Epithelial cell of esophagus (primary cell): ENCODE measurements at regions not wholly inside any gene's neighbourhood (a gene's known extent, or its start where the extent isn't known, plus 50 kb on each side); places are given as distances from the start of the nearest gene placed in this dataset.
A peak's percentile ranks its signal among the peaks of the same experiment; 100 is the strongest.

Source experiments
- DNase-seq: peaks from one replicate; pipeline ENCODE4 v3.0.0; 2010; ENCODE audit warnings: low read depth
- H3K4me3 ChIP-seq: 2 replicates; pipeline ENCODE4 v1.5.1; 2011; ENCODE audit warnings: mild to moderate bottlenecking, low read length, control low read depth
- TF ChIP-seq, protein P1 (sequence below): IDR thresholded peaks from 2 replicates; pipeline ENCODE4 v1.5.1; 2011; ENCODE audit warnings: low read depth, mild to moderate bottlenecking, low read length, control low read depth, inconsistent platforms; ENCODE audit not compliant: insufficient read depth; ENCODE audit errors: missing control alignments

DNA sequence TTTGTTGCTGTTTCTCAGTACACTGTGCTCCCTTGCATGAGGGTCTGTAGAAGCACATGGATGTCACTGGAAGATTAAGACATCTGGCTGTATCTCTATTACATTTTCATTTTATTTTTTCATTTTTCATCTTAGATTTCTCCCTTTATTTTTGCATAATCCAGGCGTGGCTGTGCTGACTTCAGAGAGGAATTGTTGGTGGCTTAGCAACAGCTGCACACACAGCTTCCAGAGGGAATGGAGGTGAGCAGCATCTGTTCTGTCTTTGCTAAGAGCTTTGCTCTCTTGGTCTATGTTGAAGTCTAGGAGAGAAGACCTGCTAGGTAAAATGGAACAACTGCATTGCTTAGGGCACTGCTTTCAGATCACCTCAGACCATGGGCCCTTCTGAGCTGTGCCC is 254.4 kb upstream of the SP4 start:
- TF ChIP-seq, protein P1, sequence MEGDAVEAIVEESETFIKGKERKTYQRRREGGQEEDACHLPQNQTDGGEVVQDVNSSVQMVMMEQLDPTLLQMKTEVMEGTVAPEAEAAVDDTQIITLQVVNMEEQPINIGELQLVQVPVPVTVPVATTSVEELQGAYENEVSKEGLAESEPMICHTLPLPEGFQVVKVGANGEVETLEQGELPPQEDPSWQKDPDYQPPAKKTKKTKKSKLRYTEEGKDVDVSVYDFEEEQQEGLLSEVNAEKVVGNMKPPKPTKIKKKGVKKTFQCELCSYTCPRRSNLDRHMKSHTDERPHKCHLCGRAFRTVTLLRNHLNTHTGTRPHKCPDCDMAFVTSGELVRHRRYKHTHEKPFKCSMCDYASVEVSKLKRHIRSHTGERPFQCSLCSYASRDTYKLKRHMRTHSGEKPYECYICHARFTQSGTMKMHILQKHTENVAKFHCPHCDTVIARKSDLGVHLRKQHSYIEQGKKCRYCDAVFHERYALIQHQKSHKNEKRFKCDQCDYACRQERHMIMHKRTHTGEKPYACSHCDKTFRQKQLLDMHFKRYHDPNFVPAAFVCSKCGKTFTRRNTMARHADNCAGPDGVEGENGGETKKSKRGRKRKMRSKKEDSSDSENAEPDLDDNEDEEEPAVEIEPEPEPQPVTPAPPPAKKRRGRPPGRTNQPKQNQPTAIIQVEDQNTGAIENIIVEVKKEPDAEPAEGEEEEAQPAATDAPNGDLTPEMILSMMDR: no peak
- no peak for DNase-seq
- no peak overlapping the region for H3K4me3 ChIP-seq

DNA sequence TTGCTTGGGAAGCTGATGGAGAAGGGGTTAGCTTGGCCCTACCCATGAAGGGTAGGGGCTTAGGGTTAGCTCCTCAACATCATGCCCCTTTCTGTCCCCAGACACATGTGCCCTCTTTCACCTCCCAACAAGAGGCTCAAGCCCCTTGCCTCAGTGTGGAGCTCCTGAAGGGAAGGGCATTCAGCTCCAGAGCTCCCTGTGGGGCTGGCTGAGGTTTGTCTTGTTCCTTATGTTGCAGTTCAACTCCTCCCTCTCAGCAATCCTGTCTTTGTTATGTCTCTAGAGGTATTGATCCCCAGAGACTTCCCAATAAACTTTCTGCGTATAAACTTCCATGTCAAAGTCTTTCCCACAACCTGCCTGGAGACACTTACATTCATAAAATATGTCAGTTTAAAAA is 252.2 kb upstream of the SP4 start:
- H3K4me3 ChIP-seq: no peak overlapping the region
- TF ChIP-seq, protein P1: no peak
- no peak for DNase-seq

DNA sequence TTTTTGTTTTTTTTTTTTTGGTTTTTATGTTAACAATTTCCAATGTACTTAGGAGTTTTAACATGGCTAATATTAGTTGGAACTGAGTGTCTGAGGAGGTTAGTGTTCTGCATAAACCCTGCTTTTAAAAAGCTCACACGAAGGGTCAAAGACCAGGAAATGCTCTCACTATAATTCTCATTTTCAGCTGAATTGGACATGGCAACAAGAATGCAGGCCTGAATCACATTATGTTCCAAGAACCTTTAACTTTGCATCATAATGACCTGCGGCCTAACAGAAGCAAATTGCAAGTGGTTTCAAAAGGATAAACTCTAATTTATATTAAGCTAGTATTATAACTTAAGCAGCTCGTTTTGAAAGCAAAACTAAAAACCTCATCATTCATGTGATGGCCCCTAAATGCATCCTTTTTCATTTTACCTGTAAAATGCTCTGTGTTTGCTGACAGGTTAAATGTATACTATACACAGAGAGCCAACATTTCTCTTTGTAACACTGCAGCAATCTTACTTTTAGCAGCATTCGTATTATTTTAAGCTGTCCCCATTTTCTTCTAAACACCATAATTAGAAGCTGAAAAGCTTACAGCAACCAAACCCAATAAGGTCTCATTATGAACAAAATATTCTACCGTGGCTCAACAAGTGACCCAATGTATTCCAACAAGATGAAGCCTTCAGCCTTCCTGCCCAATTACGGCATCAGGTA is 242.8 kb upstream of the SP4 start:
- TF ChIP-seq, protein P1: no peak
- no peak overlapping the region for H3K4me3 ChIP-seq
- DNase-seq: no peak

DNA sequence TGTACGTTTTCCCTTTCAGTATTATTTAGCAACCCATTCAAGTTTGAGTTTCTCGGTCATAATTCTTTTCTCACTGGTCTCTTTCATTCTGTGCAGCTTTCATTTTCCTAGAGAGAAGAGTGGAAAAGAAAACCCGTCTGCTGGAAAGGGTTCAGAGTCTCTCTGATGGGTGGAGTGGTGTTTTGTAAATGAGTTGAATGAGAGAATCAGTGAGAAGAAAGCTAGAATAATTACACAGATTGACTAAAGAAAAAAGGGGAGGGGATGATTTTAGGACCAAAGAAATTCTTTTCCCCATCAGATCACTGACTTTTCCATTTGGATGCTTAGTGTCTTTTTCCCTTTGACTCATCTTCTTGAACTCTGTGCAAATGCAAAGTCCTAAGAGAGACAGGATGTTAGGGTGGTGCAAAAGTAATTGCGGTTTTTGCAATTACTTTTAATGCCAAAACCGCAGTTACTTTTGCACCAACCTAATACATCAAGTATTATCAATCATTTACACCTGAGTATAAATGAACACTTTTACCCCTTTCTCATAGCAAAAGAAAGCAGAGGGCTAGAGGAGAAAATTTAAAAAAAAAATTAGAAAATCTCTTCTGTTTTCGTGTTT is 242.1 kb upstream of the SP4 start:
- no peak for DNase-seq
- TF ChIP-seq, protein P1: no peak
- no peak overlapping the region for H3K4me3 ChIP-seq

DNA sequence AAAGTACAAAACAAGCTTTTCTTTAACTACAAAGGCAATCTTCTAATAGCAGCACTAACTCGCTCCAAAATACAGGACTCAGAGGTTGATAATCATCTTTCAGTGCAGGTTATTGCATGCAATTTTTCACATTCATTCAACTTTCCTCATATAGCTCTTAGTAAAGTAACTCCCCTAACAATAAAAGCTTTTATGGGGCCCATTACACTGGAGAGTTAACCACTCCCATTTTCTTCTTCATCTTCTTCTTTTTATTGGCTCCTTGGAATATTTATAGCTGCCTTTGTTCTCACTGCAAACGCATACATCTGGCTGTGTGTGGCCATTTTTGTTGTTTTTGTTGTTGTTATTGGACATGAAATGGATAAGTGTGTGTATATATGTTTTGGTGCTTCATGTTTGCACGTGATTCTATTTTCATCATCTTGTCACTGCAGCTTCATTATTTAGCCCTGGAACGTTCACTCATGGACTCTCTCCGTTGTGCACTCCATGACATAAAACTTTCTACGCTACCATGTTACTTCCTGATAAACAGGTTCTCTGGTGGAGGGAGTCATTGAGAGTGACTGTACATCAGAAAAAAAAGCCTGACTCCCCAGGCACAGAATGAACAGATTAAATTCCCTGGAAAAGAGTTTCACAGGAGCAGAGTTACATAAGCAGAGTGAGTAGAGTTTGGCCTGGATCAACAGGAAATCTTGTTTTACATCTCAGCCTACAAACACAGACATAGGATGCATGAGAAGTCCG is 236.4 kb upstream of the SP4 start:
- H3K4me3 ChIP-seq: no peak overlapping the region
- TF ChIP-seq, protein P1: no peak
- peak; percentile 80 for DNase-seq

DNA sequence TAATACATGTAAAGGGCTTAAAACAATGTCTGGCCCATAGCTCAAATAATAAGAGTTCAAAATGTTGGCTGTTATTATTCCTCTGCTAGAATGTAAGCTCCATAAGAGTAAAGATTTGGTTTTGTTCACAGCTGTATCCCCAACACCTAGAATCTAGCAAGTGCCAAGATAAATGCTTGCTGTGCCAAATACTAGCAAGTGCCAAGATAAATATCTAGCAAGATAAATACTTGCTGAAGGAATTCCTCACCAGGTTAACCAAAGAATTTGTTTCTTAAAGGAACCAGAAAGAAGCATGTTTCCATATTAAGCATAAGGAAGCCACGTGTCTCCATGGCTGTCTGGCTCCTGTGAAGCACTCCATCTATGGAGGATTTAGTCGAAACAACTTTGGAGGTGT is 235.2 kb upstream of the SP4 start:
- TF ChIP-seq, protein P1: no peak
- DNase-seq: no peak

More for the DNA sequence above, 235.2 kb upstream of the SP4 start:
- no peak overlapping the region for H3K4me3 ChIP-seq
